ENCODE measurements at regions not wholly inside any gene's neighbourhood (a gene's known extent, or its start where the extent isn't known, plus 50 kb on each side); places are given as distances from the start of the nearest gene placed in this dataset.

- Histone ChIP-seq H3K27me3 (no peaks in the 10 kb centered on the region), H3K9me3 (no peaks in the 10 kb centered on the region), H3K27ac (no peak overlapping the region), H3K4me1 (no peaks in the 10 kb centered on the region), H3K36me3 (no peaks in the 10 kb centered on the region), H3K4me3 (no peak overlapping the region)
- DNase-seq: no peak
- WGBS (ENCODE audit: insufficient coverage, low coverage, low lambda C conversion rate, missing lambda C conversion rate): 78% methylated on average over 5 of the region's 7 CpGs
- TF ChIP-seq CTCF (IDR thresholded peaks at IDR 0.05) (no peak), POLR2A (IDR thresholded peaks at IDR 0.05) (no peak)
- ATAC-seq: no peak
- intact Hi-C loops (cut with DNase I): no loop called here
Measured at GRCh38 chr6:99026135-99026534, 78.4 kb upstream of the FBXL4 start.

GRCh38 chr6:99024089-99024488 lies 76.3 kb upstream of the FBXL4 start:
- Histone ChIP-seq H3K27ac (no peak overlapping the region), H3K36me3 (no peaks in the 10 kb centered on the region), H3K9me3 (no peaks in the 10 kb centered on the region), H3K27me3 (no peaks in the 10 kb centered on the region), H3K4me3 (no peak overlapping the region), H3K4me1 (no peaks in the 10 kb centered on the region)
- no peak for TF ChIP-seq POLR2A (IDR thresholded peaks at IDR 0.05)
- TF ChIP-seq CTCF (IDR thresholded peaks at IDR 0.05): no peak
- ATAC-seq (no peak), DNase-seq (no peak)
- WGBS (ENCODE audit: insufficient coverage, low coverage, low lambda C conversion rate, missing lambda C conversion rate): 80% methylated on average over 2 of the region's 3 CpGs
- intact Hi-C loops (cut with DNase I): no loop called here

GRCh38 chr6:99022039-99022609 lies 74.4 kb upstream of the FBXL4 start:
- Histone ChIP-seq H3K36me3 (no peaks in the 10 kb centered on the region), H3K4me3 (no peak overlapping the region), H3K4me1 (no peaks in the 10 kb centered on the region), H3K27ac (no peak overlapping the region), H3K27me3 (no peaks in the 10 kb centered on the region), H3K9me3 (no peaks in the 10 kb centered on the region)
- 46% methylated on average over 5 of the region's 9 CpGs for WGBS (ENCODE audit: insufficient coverage, low coverage, low lambda C conversion rate, missing lambda C conversion rate)
- DNase-seq: no peak
- ATAC-seq: no peak
- TF ChIP-seq CTCF (IDR thresholded peaks at IDR 0.05) (no peak), POLR2A (IDR thresholded peaks at IDR 0.05) (no peak)
- intact Hi-C loops (cut with DNase I): no loop called here

GRCh38 chr6:99019381-99019780 lies 71.6 kb upstream of the FBXL4 start:
- intact Hi-C loops (cut with DNase I): no loop called here
- Histone ChIP-seq H3K36me3 (no peaks in the 10 kb centered on the region), H3K27me3 (no peaks in the 10 kb centered on the region), H3K4me1 (no peaks in the 10 kb centered on the region), H3K4me3 (no peak overlapping the region), H3K9me3 (no peaks in the 10 kb centered on the region), H3K27ac (no peak overlapping the region)
- WGBS (ENCODE audit: insufficient coverage, low coverage, low lambda C conversion rate, missing lambda C conversion rate): no CpG with 5 or more reads among the region's 1 CpG
- ATAC-seq: no peak
- DNase-seq: no peak
- no peak for TF ChIP-seq POLR2A (IDR thresholded peaks at IDR 0.05)
- TF ChIP-seq CTCF (IDR thresholded peaks at IDR 0.05): no peak

- TF ChIP-seq POLR2A (IDR thresholded peaks at IDR 0.05): no peak
- TF ChIP-seq CTCF (IDR thresholded peaks at IDR 0.05): no peak
- 53% methylated on average over 1 of the region's 1 CpG for WGBS (ENCODE audit: insufficient coverage, low coverage, low lambda C conversion rate, missing lambda C conversion rate)
- no peaks in the 10 kb centered on the region for H3K9me3 ChIP-seq
- no peaks in the 10 kb centered on the region for H3K4me1 ChIP-seq
- ATAC-seq: no peak
- no peak overlapping the region for H3K4me3 ChIP-seq
- no peak for DNase-seq
- intact Hi-C loops (cut with DNase I): no loop called here
- no peak overlapping the region for H3K27ac ChIP-seq
- no peaks in the 10 kb centered on the region for H3K36me3 ChIP-seq
- no peaks in the 10 kb centered on the region for H3K27me3 ChIP-seq
Measured at GRCh38 chr6:99017150-99017549, 69.4 kb upstream of the FBXL4 start.
